HUES48 (cell line): ENCODE measurements at regions not wholly inside any gene's neighbourhood (a gene's known extent, or its start where the extent isn't known, plus 50 kb on each side); places are given as distances from the start of the nearest gene placed in this dataset.

Experiments
- H3K27ac ChIP-seq: one replicate; pipeline ENCODE4 v1.7.0; 2013; ENCODE audit warnings: low read depth, low read length, inconsistent platforms
- H3K27me3 ChIP-seq: 2 replicates; pipeline ENCODE4 v1.6.1; 2013; ENCODE audit warnings: mild to moderate bottlenecking, low read length; ENCODE audit not compliant: control insufficient read depth, insufficient read depth
- H3K36me3 ChIP-seq: 2 replicates; pipeline ENCODE4 v1.6.1; 2013; ENCODE audit warnings: low read length; ENCODE audit not compliant: control insufficient read depth, insufficient read depth
- H3K4me1 ChIP-seq: 2 replicates; pipeline ENCODE4 v1.6.1; 2013; ENCODE audit warnings: mild to moderate bottlenecking, low read length; ENCODE audit not compliant: control insufficient read depth, insufficient read depth
- H3K4me3 ChIP-seq: 2 replicates; pipeline ENCODE4 v1.5.1; 2013; ENCODE audit warnings: mild to moderate bottlenecking, low read depth, low read length
- H3K9ac ChIP-seq: 2 replicates; pipeline ENCODE4 v1.6.1; 2013; ENCODE audit warnings: mild to moderate bottlenecking, low read depth, low read length, moderate library complexity
- H3K9me3 ChIP-seq: 2 replicates; pipeline ENCODE4 v1.6.1; 2013; ENCODE audit warnings: low read length; ENCODE audit not compliant: control insufficient read depth, insufficient read depth

DNA sequence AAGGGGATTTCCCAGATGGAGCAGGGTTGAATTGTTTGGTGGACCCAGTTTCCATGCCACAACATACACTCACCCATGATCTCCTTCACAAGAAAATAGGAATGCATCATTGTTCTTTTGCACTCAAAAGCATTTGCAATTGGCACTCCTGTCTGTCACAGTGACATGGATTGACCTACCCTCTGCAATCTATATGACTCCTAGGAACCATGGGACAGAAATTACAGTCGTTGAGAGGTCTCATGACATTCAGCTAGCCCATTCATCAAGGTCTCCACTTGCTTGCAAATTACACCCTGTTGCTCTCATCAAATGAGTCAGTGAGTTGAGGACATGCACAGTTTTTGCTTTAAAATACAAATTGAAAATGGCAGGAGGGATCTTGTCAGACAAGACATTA lies 448.5 kb downstream of the LPIN1 start:
- H3K27ac ChIP-seq = no peak overlapping the region
- H3K36me3 ChIP-seq = no peaks in the 10 kb centered on the region
- H3K27me3 ChIP-seq = no peaks in the 10 kb centered on the region
- no peaks in the 10 kb centered on the region; the same call in 1 of the 2 replicates for H3K9me3 ChIP-seq
- H3K9ac ChIP-seq = no peak overlapping the region
- H3K4me1 ChIP-seq = no peaks in the 10 kb centered on the region
- H3K4me3 ChIP-seq = no peak overlapping the region

DNA sequence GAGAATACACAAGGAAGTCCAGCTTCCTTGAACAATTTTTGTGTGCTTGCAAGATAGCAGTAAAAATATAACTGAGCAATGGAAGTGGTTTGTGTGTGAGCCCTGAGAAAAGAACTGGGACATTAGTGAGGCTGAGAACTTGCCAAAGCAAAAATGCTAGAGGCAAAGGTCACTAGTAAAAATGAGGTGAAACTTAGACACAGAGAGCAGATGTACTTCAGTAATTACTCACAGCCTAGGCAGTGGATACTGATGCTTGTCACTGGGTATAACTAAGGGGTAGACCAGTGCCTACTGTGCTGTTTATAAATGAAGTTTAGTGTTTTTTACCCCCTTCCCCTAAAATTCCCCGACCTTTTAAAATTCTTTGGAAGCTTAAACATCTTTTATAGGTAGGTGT lies 450.1 kb downstream of the LPIN1 start:
- H3K9me3 ChIP-seq = no peaks in the 10 kb centered on the region; the same call in 1 of the 2 replicates
- H3K9ac ChIP-seq = no peak overlapping the region
- H3K4me3 ChIP-seq = no peak overlapping the region
- H3K4me1 ChIP-seq = no peaks in the 10 kb centered on the region
- no peaks in the 10 kb centered on the region for H3K36me3 ChIP-seq
- no peaks in the 10 kb centered on the region for H3K27me3 ChIP-seq
- H3K27ac ChIP-seq = no peak overlapping the region

DNA sequence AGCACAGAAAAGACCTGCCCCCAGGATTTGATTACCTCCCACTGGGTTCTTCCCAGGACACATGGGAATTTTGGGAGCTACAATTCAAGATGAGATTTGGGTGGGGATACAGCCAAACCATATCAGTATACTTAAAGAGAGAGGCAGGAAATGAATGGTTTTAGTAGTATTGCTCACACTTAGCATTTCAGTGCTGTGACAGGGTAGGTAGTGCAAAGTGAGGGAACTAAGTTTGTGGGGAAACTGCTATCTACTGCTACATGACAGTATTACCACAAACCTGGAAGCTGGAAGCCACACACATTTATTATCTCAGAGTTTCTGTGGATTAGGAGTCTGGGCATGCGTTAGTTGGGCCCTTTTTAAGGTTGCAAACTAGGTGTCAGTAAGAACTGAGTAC lies 450.7 kb downstream of the LPIN1 start:
- no peaks in the 10 kb centered on the region; the same call in 1 of the 2 replicates for H3K9me3 ChIP-seq
- no peak overlapping the region for H3K4me3 ChIP-seq
- H3K4me1 ChIP-seq = peaks cover 6% of the 10 kb centered on the region; the same call in 1 of the 2 replicates
- H3K9ac ChIP-seq = no peak overlapping the region
- no peaks in the 10 kb centered on the region for H3K27me3 ChIP-seq
- no peak overlapping the region for H3K27ac ChIP-seq
- no peaks in the 10 kb centered on the region for H3K36me3 ChIP-seq

DNA sequence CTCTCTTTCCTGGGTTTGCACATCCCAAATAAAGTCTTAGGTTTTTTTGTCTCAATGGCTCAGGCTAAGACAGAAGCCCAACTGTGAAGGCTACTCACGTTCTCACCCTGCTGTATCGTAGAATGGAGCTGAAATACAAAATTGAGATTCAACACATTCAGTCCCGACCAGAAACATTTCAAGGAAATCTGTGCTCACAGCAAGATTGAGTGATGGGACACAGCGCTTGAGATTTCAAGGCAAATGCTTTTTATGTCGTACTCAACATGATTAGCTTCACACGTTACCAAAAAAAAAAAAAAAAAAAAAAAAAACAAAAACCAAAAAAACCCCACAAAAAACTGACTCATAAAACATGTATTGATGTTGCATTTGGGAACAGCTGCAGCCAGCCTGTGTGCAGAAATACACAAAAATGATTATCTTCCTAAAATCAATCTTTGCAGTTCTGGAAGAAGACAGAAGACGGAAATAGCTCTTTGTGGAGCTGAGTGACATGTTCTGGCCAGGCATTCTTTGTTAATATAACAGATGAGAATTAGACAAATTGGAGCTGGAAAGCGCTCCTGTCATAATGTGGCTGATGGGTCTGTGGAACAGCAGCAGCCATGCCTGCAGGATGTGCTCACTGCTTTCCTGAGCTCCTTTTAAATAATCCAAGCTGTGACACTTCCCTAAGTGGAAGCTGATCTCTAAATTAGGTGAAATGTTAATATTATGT lies 453.2 kb downstream of the LPIN1 start:
- Histone ChIP-seq H3K4me3 (no peak overlapping the region), H3K36me3 (no peaks in the 10 kb centered on the region), H3K9ac (no peak overlapping the region), H3K9me3 (no peaks in the 10 kb centered on the region; the same call in 1 of the 2 replicates), H3K4me1 (peaks cover 11% of the 10 kb centered on the region; the same call in 1 of the 2 replicates), H3K27me3 (no peaks in the 10 kb centered on the region), H3K27ac (no peak overlapping the region)

DNA sequence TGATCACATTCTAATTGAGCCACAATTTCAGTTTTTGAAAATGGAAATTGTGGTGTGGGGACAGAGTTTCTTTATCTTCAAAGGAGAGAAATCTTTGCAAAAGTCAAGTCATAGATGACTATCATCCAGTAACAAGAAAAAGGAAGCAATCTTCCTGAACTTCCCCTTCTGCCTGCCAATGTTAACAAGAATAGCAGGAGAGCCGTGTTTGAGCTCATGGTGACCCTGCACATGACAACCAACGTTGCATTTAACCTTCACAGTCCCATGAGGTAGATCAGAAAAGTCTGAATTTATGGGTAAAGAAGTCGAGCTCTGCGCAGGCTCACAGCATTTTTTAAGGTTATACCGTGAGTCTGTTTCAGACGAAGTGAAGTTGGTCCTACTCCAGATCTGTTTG lies 454.9 kb downstream of the LPIN1 start:
- no peaks in the 10 kb centered on the region for H3K27me3 ChIP-seq
- H3K4me1 ChIP-seq = peaks cover 11% of the 10 kb centered on the region; the same call in 1 of the 2 replicates
- H3K4me3 ChIP-seq = no peak overlapping the region
- no peak overlapping the region for H3K9ac ChIP-seq
- H3K27ac ChIP-seq = no peak overlapping the region
- no peaks in the 10 kb centered on the region; the same call in 1 of the 2 replicates for H3K9me3 ChIP-seq
- no peaks in the 10 kb centered on the region for H3K36me3 ChIP-seq

DNA sequence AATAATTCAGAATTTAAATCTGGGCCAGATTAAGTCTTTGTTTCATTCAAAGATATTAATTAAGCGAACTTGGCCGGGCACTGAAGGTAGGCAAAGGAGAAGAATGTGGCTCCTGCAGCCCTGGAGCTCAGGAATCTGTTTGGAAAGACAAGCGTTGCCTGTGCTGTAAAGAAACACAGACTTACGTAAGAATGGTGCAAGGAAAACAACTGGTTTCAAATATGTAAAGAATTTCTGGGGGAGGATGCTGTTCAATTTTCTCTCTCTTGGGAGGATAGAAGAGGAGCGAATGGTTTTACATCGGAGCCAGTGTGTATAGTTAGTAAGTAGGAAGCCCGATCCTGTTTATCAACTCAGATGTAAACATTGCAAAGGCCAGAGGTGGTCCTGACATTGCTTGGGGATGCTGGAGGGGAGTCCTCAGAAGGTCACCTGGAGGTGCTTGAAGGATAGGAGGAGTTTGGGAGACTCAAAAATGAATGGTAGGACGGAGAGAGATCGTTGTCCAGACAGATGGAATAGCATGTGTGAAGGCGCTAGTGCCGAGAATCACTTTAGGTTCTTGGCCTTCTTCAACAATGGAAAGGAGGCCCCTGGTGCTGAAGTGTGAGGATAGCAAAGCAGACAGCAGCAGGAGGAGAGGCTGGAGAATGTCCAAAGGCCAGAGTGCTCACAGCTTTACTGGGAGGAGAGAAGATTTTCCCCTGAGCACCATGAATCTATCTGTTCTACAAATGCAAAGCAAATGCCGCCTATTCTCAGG lies 456.1 kb downstream of the LPIN1 start:
- H3K9ac ChIP-seq = no peak overlapping the region
- peaks cover 11% of the 10 kb centered on the region; the same call in 1 of the 2 replicates for H3K4me1 ChIP-seq
- no peaks in the 10 kb centered on the region for H3K27me3 ChIP-seq
- H3K27ac ChIP-seq = no peak overlapping the region
- H3K4me3 ChIP-seq = no peak overlapping the region
- H3K9me3 ChIP-seq = no peaks in the 10 kb centered on the region; the same call in 1 of the 2 replicates
- H3K36me3 ChIP-seq = no peaks in the 10 kb centered on the region

DNA sequence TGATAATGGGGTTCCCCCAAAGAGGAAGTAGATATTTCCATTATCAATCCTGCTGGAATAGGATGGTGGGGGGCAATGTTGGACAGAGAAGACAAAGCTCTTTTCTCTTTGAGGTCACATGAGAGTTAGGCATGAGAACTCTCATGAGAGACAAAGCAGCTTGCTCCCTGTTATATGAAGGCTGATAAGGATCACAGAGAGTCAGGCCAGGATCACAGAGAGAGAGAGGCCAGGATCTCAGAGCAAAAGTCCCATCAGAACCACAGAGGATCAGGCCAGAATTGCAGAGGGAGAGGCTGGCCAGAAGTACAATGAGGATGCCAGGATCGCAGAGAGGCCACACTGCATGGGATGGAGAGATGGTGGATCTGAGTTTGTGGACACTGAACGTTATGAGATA lies 457.1 kb downstream of the LPIN1 start:
- H3K4me3 ChIP-seq = no peak overlapping the region
- no peak overlapping the region for H3K9ac ChIP-seq
- no peak overlapping the region for H3K27ac ChIP-seq
- no peaks in the 10 kb centered on the region for H3K36me3 ChIP-seq
- H3K27me3 ChIP-seq = no peaks in the 10 kb centered on the region
- H3K9me3 ChIP-seq = no peaks in the 10 kb centered on the region
- H3K4me1 ChIP-seq = peaks cover 11% of the 10 kb centered on the region; the same call in 1 of the 2 replicates

DNA sequence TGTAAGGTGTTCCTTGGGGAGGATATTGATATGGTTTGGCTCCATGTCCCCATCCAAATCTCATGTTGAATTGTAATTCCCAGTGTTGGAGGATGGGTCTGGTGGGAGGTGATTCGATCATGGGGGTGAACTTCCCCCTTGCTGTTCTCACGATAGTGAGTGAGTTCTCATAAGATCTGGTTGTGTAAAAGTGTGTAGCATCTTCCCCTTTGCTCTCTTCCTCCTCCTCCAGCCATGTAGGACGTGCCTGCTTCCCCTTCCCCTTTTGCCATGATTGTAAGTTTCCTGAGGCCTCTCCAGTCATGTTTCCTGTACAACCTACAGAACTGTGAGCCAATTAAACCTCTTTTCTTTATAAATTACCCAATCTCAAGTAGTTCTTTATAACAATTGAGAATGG lies 458.7 kb downstream of the LPIN1 start:
- Histone ChIP-seq H3K27me3 (no peaks in the 10 kb centered on the region), H3K9ac (no peak overlapping the region)

DNA sequence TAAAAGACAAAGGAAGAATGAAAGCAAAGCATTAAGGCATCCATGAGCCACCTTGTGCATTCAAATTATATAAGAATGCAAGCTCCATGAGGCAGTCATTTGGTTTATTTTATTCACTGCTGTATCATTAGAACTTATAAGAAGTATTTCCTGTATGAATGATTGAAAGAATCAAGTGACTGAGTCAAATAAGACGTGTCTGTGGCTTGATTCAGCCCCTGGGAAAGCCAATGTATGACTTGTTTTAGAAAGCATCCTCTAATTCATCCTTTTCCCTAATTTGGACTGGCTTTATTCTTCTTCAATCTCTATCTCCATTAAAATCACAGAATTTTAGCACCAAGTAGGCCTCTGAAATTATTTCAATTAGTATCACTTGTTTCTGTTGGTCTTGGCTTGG lies 461.1 kb downstream of the LPIN1 start:
- H3K9me3 ChIP-seq = no peaks in the 10 kb centered on the region
- H3K27me3 ChIP-seq = no peaks in the 10 kb centered on the region
- peaks cover 2% of the 10 kb centered on the region; the same call in 1 of the 2 replicates for H3K4me1 ChIP-seq
- H3K9ac ChIP-seq = no peak overlapping the region
- H3K4me3 ChIP-seq = no peak overlapping the region
- H3K36me3 ChIP-seq = no peaks in the 10 kb centered on the region
- H3K27ac ChIP-seq = no peak overlapping the region

More for the DNA sequence above, 458.7 kb downstream of the LPIN1 start:
- Histone ChIP-seq H3K27ac (no peak overlapping the region), H3K4me1 (peaks cover 11% of the 10 kb centered on the region; the same call in 1 of the 2 replicates), H3K4me3 (no peak overlapping the region), H3K9me3 (no peaks in the 10 kb centered on the region), H3K36me3 (no peaks in the 10 kb centered on the region)

DNA sequence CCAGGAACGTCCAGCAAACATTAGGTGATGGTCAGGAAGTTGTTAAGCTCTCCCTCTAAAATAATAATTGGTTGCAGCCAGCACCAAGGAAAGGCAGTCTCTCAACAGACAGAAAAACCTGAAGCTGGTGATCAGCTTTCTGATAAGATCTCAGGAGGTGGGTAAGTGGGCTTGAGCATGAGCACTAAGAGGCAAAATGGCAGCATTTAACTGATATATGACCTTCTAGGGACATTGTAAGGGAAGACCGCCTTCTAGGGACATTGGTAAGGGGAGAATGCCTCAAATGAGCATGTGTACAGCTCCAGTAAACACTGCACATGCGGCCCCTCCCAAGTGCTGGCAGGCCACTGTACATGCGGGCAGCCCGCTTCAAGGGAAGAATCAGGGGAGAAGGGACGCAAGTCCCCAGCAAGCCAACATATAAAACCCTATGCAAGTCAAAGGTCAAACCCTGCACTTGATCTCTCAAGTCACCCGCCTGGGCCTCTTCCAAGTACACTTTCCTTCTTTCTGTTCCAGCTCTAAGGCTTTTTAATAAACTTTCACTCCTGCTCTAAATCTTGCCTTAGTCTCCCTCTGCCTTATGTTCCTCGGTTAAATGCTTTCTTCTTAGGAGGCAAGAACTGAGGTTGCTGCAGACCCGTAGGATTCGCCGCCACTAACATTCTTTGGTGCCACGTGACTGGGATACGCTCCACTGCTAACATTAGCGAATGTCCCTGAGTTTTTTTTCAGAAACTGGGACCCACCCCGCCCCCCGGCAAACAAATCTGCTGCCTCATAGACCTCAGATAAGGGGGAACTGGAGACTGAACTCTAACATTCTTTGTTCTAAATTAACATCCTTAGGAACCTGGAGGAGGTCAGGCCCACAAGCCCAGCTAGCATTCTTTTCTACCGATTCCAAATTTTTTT lies 463.8 kb downstream of the LPIN1 start:
- Histone ChIP-seq H3K27me3 (no peaks in the 10 kb centered on the region), H3K36me3 (no peaks in the 10 kb centered on the region), H3K27ac (no peak overlapping the region), H3K9ac (no peak overlapping the region), H3K4me1 (no peaks in the 10 kb centered on the region), H3K9me3 (no peaks in the 10 kb centered on the region), H3K4me3 (no peak overlapping the region)
